Osteocyte (in vitro differentiated cells): ENCODE measurements at regions not wholly inside any gene's neighbourhood (a gene's known extent, or its start where the extent isn't known, plus 50 kb on each side); places are given as distances from the start of the nearest gene placed in this dataset.

Experiments
- DNase-seq: peaks from one replicate; pipeline ENCODE4 v3.0.0; 2021; ENCODE audit warnings: mixed read lengths; ENCODE audit not compliant: unreplicated experiment; ENCODE audit errors: extremely low spot score
- H3K27ac Mint-ChIP-seq: one replicate; pipeline ENCODE4 v1.8.0; 2021; ENCODE audit warnings: mild to moderate bottlenecking, mixed read lengths; ENCODE audit not compliant: unreplicated experiment
- H3K27me3 Mint-ChIP-seq: one replicate; pipeline ENCODE4 v1.8.0; 2021; ENCODE audit warnings: mixed read lengths; ENCODE audit not compliant: unreplicated experiment
- H3K36me3 Mint-ChIP-seq: one replicate; pipeline ENCODE4 v1.8.0; 2021; ENCODE audit warnings: mixed read lengths; ENCODE audit not compliant: unreplicated experiment
- H3K4me1 Mint-ChIP-seq: one replicate; pipeline ENCODE4 v1.8.0; 2021; ENCODE audit warnings: mixed read lengths; ENCODE audit not compliant: unreplicated experiment
- H3K4me3 Mint-ChIP-seq: one replicate; pipeline ENCODE4 v1.8.0; 2021; ENCODE audit warnings: mild to moderate bottlenecking, moderate library complexity, mixed read lengths; ENCODE audit not compliant: unreplicated experiment
- H3K9me3 Mint-ChIP-seq: one replicate; pipeline ENCODE4 v1.8.0; 2021; ENCODE audit warnings: mixed read lengths; ENCODE audit not compliant: unreplicated experiment
- TF ChIP-seq, protein P1 (sequence below): fragments of 200-600 bp; sonication (generic); IDR thresholded peaks from 2 replicates; pipeline ENCODE4 v1.5.0; 2021; ENCODE audit warnings: antibody characterized with exemption, mild to moderate bottlenecking, moderate library complexity

DNA sequence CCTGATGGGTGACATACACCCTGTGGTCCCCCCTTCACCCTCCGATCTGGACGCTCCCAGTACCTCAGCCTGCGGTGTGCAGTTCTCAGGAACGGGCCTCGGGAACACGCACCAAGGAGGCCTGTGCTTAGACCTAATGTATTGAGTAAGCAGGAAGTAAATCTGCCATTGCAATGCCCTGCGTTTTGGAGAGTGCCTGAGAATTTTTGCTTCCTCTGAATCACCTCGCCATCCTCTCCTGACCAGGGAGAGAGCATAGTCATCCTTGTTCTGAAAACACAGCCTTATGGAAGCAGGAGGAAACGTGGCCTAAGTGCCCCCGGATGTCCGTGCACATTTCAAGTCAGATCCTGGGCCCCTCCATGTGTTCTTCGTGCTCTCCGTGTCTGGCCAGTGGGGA lies 272.2 kb downstream of the NDUFA10 start:
- H3K4me3 Mint-ChIP-seq = no peak overlapping the region
- TF ChIP-seq, protein P1, sequence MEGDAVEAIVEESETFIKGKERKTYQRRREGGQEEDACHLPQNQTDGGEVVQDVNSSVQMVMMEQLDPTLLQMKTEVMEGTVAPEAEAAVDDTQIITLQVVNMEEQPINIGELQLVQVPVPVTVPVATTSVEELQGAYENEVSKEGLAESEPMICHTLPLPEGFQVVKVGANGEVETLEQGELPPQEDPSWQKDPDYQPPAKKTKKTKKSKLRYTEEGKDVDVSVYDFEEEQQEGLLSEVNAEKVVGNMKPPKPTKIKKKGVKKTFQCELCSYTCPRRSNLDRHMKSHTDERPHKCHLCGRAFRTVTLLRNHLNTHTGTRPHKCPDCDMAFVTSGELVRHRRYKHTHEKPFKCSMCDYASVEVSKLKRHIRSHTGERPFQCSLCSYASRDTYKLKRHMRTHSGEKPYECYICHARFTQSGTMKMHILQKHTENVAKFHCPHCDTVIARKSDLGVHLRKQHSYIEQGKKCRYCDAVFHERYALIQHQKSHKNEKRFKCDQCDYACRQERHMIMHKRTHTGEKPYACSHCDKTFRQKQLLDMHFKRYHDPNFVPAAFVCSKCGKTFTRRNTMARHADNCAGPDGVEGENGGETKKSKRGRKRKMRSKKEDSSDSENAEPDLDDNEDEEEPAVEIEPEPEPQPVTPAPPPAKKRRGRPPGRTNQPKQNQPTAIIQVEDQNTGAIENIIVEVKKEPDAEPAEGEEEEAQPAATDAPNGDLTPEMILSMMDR = no peak
- H3K9me3 Mint-ChIP-seq = peaks cover 10% of the 10 kb centered on the region
- no peaks in the 10 kb centered on the region for H3K36me3 Mint-ChIP-seq
- H3K27me3 Mint-ChIP-seq = no peaks in the 10 kb centered on the region
- DNase-seq = no peak
- no peaks in the 10 kb centered on the region for H3K4me1 Mint-ChIP-seq
- no peak overlapping the region for H3K27ac Mint-ChIP-seq

DNA sequence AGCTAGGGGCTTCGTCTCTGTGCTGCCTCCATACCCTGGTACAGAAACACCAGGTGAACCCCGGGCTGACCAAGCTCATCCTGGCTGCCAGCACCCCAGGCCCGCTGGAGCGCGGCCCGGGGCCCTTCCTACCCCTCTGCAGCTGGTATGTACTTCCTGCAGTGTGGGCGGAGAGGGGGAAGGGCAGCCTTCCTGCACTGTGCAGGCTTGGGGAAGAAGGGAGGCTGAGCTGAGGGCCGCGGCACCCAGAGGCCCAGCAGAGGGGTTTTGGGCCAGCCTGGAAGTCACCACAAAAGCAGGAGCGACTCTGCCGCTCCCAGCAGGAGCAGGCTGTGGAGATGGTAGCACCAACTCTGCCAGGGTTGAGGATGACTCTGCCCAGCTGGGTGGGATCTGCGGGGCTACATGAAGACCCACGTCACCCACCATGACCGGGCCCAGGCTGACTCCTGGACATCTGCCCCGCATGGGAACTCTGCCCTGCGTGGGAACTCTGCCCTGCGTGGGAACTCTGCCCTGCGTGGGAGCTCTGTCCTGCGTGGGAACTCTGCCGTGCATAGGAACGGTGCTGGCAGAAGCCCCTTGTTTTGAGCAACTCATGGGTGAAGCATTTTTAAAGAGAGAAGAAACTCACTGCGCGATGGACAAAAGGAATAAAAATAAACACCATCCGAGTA lies 273.3 kb downstream of the NDUFA10 start:
- no peak for DNase-seq
- Mint-ChIP-seq H3K36me3 (no peaks in the 10 kb centered on the region), H3K27ac (no peak overlapping the region), H3K4me3 (no peak overlapping the region), H3K9me3 (peaks cover 10% of the 10 kb centered on the region), H3K4me1 (no peaks in the 10 kb centered on the region), H3K27me3 (no peaks in the 10 kb centered on the region)
- TF ChIP-seq, protein P1 = no peak

DNA sequence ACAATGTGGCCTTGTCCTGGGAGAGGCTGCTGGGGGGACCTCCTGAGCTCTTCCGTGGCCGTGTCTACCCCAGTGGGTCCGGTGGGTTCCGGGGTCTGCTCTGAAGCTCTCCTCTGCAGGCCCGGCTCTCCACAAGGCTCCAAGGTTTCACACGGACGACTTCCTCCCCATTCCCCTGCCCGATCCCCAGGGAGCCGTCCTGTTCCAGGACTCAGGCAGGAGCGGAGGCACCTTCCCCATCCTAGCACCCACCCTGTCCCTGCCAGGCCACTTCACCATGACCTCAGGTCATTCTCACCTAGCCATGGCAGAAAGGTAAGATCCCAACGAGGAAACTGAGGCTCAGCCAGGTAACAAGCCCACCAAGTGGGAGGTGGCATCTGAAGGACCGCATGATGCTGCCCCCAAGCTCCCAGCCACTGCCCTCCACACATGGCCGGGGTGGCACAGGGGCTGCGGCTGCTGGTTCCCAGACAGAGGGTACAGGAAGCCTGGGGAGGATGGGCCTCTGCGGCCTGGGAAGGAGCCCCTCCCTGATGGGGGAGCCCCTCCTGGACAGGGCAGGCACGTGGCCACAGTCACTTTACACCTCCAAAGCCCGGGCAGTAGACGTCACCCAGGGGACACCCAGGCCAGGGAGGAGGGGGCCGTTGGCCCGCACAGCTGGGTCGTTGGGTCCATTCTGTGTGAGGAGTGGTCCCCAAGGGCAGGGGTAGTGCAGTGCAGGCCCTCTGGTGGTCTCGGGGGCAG lies 274.0 kb downstream of the NDUFA10 start:
- DNase-seq = no peak
- no peak overlapping the region for H3K27ac Mint-ChIP-seq
- no peaks in the 10 kb centered on the region for H3K27me3 Mint-ChIP-seq
- H3K9me3 Mint-ChIP-seq = peaks cover 10% of the 10 kb centered on the region
- H3K4me3 Mint-ChIP-seq = no peak overlapping the region
- H3K36me3 Mint-ChIP-seq = no peaks in the 10 kb centered on the region
- TF ChIP-seq, protein P1 = no peak
- no peaks in the 10 kb centered on the region for H3K4me1 Mint-ChIP-seq

DNA sequence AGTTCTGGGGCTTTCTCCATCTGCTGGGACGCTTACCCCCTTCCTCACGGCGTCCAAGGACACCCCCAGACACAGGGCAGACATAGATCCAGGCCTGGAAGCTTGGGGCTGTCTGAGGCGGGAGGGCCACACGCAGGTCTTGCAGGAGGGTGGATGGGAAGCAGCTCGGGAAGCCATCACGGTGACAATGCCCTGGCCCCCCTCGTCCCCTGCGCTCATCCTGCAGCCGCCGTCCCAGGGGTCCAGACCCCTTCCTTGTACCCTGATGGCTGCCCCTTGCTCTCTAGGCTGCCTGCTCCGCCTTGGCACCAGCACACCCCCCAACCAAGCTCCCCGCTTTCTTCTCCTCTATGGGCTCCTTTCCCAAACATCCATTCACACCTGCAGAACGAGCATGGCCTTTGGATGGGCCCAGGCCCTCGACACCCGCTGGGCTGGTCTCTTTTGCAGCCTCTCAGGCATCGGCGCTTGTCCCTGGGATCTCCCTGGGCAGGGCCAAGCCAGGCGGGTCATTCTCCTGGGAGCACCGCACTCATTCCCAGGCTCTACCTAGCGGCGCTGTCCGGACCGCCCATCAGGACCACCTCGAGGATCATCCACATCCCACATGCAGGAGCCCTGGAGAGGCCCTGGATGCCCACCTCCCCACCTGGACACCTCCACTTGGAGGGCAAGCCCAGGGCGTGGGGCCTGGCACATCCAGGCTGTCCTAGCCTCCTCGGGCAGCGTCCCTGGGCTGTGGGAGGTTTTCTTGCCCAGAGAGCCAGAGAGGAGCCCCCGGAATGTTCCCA lies 274.9 kb downstream of the NDUFA10 start:
- no peaks in the 10 kb centered on the region for H3K27me3 Mint-ChIP-seq
- H3K4me3 Mint-ChIP-seq = no peak overlapping the region
- H3K27ac Mint-ChIP-seq = no peak overlapping the region
- H3K9me3 Mint-ChIP-seq = peaks cover 10% of the 10 kb centered on the region
- H3K4me1 Mint-ChIP-seq = no peaks in the 10 kb centered on the region
- no peak for DNase-seq
- TF ChIP-seq, protein P1 = no peak
- H3K36me3 Mint-ChIP-seq = no peaks in the 10 kb centered on the region
